ENCODE measurements at regions not wholly inside any gene's neighbourhood (a gene's known extent, or its start where the extent isn't known, plus 50 kb on each side); places are given as distances from the start of the nearest gene placed in this dataset.

DNA sequence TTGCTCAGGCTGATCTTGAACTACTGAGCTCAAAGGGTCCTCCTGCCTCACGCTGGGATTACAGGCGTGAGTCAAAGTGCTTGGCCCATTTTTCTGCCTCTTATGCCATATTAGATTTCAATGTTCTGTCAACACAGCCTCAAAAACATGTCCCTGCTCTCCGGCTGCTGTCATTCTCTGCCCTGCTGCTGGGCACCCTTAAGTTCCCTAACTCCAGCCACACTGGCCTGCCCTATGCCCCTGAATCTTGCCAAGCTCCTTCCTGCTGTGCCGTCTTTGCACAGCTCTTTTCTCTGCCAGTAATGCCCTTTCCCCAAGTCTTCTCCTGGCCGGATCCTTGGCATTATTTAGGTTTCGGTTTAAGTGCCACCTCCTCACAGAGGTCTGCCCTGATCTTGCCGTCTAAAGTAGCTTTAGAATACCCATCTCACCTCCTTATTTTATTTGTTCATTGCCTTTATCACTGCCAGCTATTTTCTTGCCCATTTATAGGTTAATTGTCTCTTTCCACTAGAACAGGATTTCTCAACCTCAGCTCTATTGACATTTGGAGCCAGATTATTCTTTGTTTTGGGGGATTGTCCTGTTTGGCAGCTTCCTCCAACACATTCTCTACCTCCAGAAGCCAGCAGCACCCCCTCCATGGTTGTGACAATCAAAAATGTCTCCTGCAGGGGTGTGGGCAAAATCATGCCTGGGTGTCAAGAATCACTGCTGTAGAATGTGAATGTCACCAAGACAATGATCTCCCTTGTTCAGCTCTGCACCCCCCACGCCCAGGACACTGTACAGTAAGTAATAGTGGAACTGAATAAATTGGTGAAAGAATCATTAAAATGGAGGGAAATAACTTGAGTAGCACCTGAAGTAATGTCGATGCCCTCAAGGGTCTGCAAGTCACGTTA, 168.2 kb downstream of the CYLD start:
- DNase-seq, result no peak

DNA sequence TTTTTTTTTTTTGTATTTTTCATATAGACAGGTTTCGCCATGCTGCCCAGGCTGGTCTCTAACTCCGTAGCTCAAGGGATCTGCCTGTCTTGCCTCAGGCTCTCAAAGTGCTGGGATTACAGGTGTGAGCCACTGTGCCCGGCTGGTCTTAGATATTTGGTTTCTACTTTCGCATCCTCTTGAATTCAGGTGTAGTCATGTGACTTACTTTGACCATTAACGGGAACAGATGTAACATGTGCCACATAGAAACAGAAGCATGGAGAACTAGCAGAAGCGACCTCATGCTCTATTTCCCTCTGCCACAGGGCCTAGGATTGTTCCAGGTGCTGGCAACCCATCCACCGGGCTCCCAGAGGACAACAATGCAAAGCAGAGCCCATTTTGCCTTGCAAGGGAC, 166.6 kb downstream of the CYLD start:
- no peak for DNase-seq

DNA sequence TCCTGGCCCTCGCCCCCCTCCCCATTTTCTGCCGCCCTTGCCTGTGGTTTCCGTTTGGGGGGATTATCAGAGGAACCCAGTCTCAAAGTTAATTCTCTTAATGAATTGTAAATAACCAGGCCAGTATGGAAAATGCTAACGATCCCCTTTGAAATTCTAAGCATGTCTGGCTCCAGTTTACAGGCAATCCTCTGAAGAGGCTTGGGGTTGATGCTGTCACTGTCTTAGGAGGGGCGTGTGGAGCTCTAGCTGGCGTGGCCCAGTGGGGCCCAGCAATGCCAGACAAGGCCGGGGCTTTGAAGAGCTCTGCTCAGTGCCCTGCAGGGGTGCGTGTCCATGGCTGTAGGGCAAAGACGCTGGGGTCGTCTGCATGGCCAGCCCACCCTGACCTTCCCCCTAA, 164.6 kb downstream of the CYLD start:
- no peak for DNase-seq

DNA sequence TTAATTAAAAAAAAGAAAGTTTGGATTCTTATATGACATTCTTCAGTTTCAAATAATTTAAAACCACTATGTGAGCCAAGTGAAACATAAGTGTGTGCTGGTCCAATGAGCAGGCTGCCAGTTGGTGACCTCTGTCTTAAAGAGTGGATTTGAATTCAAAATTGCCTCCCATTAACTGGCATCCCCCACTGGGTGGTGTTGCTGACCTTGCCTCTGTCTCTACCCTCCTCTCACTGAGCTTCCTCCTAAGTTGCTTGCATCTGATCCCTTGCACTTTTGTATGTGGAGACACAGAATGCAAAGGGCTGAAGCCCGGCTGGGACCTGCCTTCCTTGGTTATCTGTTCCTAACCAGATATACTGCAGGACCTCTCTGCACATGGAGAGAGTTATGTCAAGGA, 160.6 kb downstream of the CYLD start:
- no peak for DNase-seq

DNA sequence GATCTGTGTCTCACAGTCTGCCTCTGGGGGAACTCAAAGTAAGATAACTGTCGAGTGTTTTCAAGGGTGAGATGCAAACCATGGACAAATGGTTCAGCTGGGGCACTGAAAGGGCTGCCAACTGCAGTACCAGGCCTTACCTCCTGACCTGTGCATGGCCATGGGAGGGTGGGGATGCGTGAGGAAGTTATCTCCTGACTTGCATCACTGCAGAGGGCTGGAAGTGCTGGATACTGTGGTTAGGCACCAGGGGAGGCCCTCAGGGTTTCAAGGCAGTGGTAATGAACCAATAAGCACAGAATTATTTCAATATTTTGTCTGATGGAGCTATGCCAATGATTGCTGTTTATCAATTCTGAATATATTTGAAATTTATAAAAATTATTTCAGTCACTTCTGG, 159.2 kb downstream of the CYLD start:
- no peak for DNase-seq

DNA sequence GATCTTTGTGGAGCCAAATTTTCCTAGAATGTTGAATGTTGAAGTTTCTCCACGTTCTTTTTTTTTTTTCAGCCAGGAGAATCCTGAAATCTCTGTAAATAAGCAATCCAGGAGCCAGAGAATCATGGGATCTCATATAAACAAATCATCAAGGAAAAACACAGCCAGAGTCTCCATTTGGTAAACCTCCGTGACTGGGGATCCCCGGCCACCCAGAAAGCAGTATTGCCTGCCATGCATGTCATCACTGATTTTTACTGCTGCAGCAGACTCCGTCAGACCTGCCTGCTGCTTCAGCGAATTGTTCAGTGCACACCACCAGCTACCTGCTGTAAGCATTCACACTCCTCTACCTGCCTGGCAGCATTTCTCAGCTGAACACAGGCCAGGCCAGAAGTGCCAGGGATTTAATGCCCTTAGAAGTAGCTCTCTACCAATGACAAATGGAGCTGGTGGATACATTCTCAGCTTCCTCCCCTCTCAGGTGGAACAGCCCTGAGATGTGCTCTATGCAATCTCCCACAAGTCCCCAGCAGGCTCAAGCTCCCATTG, 158.6 kb downstream of the CYLD start:
- DNase-seq, result no peak

DNA sequence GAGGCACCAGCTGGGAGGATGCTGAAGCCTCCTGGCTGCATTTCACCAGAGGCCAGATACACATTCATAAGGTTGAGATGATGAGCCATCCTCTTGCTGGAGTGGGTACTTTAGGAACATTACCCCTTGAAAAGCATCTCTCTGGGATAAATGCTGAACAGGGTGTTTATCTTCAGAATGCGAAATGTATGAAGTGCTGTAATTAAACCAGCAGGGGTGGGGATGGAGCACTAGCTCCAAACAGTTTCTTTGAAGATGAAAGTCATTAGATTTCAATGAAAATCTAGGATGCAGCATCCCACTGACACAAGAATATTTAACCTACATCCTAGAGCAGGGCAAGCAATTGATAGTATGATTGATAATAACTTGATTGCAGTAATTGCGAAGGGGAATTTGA, 158.1 kb downstream of the CYLD start:
- DNase-seq, result peak; percentile 45

DNA sequence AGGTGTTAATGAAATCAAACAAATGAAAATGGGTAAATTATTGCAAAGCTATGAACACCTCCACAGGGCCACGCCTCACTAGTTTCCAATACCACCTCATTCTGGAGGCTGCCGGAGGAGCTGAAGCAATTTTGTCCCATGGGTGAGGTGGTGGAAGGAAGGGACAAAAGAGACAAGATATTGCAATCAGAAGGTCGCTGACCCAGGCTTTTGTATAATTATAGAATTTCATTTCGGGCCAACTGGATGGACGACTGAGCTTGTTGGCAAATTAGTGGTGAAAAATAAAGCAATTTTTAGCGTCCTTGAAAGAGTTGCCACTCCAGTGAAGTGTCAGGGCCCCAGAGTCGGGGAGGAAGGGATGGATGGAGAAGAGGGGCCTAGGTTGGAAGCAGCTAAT, 147.9 kb downstream of the CYLD start:
- DNase-seq, result no peak

DNA sequence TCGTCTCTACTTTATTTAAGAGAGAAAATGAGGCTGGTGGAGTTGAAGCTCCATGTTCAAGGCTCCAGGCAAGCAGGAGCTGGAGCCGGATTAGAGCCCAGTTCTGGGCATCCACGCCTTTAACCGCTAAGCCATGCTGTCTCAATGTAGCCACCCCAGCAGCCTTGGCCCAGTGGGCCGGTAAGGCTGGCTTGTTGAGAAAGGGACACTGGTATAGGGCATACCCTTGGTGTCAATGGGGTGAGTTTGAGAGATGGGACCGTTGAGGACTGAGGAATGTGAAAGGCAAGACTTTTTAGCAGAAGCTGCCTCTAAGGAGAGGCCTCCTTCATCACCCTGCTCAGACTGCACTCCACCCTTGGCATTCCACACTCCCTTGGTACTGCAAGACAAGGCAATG, 147.4 kb downstream of the CYLD start:
- DNase-seq, result no peak

DNA sequence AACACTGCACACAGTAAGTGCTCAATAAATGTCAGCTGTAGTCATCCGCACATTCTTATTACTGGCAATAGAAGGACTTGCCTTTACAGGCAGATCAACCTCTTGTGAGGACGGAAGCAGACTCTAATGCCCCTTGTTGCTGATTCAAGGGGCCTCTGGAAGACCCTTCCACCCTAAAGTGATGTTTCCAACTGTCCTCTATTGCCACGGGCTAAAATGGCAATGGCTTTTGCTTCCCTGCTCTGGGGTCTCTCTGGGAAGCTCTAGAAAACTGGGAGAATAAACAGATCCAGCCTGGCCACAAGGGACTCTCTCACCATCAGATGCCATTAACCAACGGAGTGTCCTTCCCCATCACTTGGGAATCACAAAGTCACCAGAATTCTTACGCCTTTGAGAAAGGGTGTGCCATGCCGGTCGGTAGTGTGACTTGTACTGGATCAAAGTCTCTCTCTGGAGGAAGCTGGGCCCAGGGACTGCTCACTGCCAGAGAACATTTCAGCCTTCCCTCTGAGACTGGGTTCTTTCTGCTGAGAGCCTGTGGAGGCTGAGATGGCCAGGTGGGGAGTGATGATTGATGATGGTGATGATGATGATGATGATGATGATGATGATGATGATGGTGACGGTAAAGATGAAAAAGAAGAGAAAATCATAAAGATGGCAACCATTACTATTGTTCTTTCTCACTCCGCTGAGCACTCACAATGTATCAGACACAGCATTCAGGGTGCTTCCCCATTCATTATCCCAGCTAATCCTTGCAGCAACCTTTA, 146.8 kb downstream of the CYLD start:
- no peak for DNase-seq

DNA sequence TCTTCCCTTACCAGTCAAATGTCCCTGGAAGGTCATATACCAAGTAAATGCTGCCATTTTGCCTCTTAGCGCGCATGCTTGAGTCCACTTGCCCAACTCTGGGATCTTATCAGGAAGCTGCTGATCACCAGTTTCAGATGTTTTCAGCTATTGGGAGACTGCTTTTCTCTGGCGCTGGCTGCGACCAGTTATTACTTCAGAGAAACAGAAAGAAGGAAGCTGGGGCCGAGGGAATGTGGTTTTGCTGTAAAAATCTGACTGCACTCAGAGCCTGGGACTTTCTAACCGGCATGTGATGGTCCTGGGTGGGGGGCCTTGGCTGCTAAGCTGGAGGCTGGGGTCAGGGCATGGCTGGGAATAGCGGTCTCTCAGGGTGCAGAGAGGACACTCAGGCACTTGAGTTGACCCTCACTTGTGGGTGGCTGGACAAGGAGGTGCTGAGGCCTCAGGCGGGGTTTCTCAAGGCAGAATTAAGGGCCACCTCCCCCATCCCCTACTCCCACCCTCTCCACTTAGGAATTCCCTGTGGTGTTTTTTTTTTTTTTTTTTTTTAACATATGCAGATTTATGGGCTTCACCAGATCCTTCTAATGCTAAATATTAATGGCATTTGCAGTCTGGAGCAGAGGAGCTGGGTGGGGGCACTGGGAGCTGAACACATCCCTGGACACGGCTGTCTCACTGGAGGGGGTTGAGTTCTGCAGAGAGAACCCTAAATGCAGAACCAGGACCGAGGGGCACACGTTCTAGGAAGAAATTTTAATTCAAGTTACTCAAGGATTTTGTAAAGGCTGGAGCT, 145.8 kb downstream of the CYLD start:
- DNase-seq, result no peak

DNA sequence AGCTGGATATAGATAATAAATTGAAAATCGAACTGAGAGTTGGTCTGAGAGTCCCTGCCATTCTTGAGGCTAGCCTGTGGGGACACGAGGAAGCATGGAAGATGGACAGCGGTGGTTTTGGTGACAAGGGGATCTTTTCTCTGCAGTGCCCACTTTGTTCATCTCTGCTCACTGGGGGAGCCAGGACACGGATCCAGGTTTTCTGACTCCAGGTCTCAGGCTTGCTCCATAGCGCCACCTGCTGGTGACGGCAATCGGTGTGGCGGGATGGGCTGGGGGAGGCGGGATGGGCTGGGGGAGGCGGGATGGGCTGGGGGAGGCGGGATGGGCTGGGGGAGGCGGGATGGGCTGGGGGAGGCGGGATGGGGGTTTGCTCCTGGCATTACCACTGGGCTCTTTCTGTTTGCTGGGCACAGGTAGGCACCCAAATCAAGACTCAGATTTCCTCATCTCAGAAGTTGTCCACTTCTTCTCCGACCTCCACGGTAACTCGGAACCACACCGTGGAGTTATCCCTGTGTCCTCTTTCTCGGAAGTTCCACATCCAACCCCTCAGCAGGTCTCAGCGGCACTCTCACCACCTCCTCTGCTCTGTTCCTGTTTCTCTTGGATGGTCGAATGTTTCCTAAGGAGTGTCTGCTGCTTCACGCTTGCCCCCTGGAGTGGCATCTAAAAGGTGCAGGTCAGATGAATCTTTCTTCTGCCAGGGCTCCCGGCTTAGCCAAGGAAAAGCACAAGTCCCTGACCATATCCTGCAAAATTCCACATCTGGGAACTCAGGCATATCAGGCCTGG, 142.4 kb downstream of the CYLD start:
- no peak for DNase-seq

DNA sequence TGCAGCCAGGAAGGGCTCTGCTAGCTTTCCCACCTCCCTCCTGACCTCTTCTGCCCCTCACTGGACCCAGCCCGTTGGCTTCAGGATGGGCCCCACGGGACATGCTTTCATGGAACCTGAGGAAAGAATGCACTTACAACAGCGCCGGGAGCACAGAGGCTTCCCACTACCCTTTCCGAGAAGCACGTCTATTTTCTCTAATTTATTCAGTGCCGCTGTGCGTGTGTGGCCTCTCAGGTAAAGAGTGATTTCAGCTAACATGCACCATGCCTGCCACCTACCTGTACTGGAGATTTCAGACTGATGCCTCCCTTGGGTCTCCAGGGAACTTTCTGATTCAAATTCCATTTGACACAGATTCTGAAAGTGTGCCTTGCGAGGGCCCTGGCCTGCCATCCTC, 140.1 kb downstream of the CYLD start:
- no peak for DNase-seq

DNA sequence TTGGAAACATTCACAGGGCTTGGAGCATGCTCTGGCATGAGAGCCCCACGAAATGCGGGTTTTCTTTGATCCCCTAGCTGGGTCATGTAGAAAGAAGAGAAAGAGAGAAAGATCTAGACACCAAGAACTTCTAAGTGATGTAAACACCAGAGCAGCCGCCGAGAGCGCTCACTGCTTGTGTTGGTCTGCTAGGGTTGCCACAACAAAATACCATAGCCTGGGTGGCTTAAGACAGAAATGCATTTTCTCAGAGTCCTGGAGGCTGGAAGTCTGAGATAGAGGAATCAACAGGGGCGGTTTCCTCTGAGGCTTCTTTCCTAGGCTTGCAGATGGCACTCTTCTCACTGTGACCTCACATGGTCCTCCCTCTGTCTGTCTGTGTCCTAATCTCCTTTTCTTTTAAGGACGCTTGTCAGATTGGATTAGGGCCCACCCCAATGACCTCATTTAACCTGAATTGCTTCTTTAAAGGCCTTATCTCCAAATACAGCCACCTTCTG, 139.5 kb downstream of the CYLD start:
- DNase-seq, result no peak

DNA sequence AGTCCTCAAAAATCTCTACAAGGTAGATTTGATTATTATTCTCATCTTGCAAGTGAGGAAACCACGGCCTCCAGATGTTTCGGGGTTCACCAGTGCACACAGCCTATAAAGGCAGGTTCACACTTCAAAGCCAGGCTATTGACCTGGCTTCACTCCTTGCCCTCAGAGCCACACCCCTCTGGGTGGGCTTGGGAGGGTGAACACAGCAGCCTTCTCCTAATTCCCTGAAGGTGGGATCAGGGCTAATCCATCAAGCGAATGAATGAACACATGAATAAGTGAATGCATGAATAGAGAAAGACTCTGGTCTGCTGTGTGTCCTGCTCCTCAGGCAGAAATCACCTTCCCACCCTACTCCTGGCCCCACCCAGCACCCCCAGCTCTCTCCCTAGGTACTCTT, 139.0 kb downstream of the CYLD start:
- DNase-seq, result no peak

DNA sequence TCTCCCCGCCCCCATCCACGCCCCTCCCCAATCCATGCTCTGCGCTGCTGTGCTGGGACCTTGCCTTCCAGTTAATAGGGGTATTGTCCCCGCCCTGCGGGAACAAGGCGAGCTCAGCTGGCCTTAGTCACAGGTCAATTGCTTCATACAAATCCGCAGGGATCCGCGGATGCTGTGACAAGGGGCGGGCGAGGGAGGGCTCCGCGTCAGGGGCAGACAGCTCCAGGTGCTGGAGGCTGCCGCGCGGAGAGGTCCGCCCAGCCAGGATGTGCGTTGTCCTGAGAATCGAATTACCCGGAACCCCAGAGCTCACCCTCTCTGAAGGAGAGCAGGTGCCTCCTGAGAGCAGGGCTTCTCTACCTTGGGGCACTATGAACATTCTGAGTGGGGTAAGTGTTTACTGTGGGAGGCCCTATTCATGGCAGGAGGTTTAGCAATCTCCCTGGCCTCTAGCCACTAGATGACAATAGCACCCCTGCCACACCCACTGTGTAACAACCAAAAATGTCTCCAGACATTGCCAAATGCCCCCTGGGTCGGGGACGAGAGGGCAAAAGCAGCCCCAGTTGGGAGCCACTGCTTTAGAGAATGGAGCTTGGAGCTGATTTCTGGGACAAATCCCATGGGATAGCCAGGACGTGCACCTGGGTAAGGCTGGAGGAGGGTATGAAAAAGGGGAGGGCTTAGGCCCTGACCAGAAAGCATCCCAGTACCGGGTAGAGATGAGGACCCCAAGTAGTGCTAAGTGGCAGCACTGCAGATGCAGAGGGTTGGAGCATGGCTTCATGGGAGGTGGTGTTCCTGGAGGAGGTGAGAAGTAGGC, 138.2 kb downstream of the CYLD start:
- DNase-seq, result peak; percentile 71

DNA sequence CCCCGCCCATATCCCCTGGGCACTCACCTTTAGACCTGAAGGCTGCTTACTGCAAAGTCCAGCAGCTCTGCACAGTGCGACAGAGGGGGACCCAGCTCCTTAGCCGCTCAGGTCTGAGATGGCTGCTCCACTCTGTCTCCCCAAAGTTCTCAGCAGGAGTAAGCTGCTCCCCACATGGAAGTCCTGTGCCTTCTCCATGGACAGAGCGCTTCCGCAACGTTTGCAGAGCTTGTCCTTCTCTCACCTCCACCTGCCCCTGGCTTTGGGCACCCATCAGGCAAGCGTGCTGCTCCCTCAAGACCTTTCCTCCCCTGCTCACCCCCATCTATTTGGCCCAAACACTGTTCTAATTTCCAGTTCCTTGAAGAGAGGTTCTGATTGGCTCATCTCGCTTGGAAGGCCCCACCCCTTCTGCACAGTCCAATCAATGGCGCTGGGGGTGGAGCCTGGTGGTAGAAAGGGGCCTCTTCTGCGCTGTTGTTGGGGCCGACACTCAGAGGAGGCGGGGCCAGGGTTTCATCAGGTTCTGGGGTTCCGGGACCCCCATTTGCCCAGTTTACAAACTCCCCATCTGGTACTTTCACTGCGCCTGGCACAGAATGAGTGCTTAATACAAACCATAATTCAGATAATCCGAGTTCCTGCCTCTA, 137.2 kb downstream of the CYLD start:
- DNase-seq, result no peak

DNA sequence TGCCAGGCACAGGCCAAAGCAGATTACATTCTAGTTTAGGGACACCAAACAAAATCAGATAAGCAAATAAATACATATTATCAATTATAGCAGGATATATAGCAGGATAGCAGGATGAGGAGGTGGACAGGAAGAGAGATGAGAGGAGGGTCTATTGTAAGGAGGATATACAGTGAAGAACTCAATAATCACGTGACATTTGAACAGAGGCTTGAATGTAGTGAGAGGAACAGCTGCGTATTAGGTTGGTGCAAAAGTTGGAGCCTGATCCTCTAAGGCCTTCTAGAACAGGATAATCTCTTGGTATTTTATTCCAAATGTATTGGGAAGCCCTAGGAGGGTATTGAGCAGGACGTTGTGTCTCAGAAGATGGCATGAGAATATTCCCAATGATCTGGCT, 136.7 kb downstream of the CYLD start:
- no peak for DNase-seq

DNA sequence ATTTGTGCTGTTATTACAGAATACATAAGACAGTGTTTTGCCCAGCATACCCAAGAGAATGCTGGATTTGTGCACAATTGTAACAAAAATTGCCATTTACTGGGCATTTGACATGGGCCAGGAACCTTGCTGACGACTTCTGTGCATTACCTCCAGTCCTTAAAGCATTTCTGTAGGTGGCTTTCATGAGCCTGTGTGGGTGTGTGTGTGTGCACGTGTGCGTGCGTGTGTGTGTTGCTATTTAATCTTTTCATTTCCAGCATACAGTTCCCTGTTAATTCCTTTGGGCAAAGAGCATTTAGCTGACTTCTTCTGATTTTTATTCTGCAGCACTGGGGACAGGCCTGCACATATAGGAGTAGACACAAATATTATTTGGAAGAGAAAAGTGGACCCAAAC, 134.4 kb downstream of the CYLD start:
- DNase-seq, result no peak

DNA sequence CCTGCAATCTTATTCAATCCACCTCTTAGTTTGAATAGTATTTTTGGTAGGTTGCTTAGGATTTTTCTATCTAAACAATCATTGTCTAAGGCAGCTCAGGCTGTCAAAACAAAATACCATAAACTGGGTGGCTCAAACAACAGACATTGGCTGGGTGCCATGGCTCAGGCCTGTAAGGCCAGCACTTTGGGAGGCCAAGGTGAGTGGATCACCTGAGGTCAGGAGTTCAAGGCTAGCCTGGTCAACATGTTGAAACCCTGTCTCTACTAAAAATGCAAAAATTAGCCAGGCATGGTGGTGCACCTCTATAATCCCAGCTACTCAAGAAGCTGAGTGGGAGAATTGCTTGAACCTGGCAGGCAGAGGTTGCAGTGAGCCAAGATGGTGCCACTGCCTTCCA, 126.7 kb downstream of the CYLD start:
- DNase-seq, result no peak

DNA sequence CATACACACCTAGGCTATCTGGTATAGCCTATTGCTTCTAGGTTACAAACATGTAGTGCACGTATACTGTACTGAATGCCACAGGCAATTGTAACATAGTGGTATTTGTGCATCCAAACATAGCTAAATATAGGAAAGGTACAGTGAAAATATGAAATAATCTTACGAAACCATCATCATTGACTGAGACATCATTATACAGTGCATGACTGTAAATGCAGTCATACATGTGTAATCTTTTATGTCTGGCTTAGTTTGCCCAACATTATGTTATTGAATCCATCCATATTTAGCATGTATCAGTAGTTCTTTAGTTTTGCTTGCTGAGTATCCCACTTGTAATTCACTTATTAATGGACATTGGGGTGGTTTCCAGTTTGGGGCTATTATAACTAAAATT, 124.9 kb downstream of the CYLD start:
- no peak for DNase-seq

All from NCI-H748 treated with DMSO at 0.1 percent for 48 hours (cell line).